HG03571 (cell line): ENCODE measurements at regions not wholly inside any gene's neighbourhood (a gene's known extent, or its start where the extent isn't known, plus 50 kb on each side); places are given as distances from the start of the nearest gene placed in this dataset.

Experiments
- ATAC-seq: cut with Tn5 transposase; IDR thresholded peaks from one replicate; pipeline ENCODE4 v1.9.1; 2021; ENCODE audit not compliant: unreplicated experiment

GRCh38 chr10:85528318-85528652 is 838.3 kb downstream of the GRID1 start:
- no peak for ATAC-seq

- no peak for ATAC-seq
Observed at GRCh38 chr10:85531706-85532105, 834.9 kb downstream of the GRID1 start.

GRCh38 chr10:85532773-85533172 is 833.8 kb downstream of the GRID1 start:
- no peak for ATAC-seq

- no peak for ATAC-seq
Observed at GRCh38 chr10:85535926-85536325, 830.7 kb downstream of the GRID1 start.

- no peak for ATAC-seq
Observed at GRCh38 chr10:85537561-85537960, 829.0 kb downstream of the GRID1 start.

- ATAC-seq: no peak
Observed at GRCh38 chr10:85538601-85539000, 828.0 kb downstream of the GRID1 start.

- no peak for ATAC-seq
Observed at GRCh38 chr10:85542152-85542551, 824.4 kb downstream of the GRID1 start.

GRCh38 chr10:85542936-85543730 is 823.5 kb downstream of the GRID1 start:
- ATAC-seq: no peak

GRCh38 chr10:85544956-85545355 is 821.6 kb downstream of the GRID1 start:
- ATAC-seq: no peak

- ATAC-seq: no peak
Observed at GRCh38 chr10:85545874-85546273, 820.7 kb downstream of the GRID1 start.

- no peak for ATAC-seq
Observed at GRCh38 chr10:85547460-85548023, 819.1 kb downstream of the GRID1 start.

- peak; percentile 54 for ATAC-seq
Observed at GRCh38 chr10:85548034-85548433, 818.6 kb downstream of the GRID1 start.
